A549 (cell line): ENCODE measurements at regions not wholly inside any gene's neighbourhood (a gene's known extent, or its start where the extent isn't known, plus 50 kb on each side); places are given as distances from the start of the nearest gene placed in this dataset.

Experiments
- ESRRA ChIP-seq: fragments of 150-350 bp; IDR thresholded peaks from 2 replicates; pipeline ENCODE4 v1.6.1; 2014; ENCODE audit warnings: mild to moderate bottlenecking, low read length, borderline replicate concordance
- FOXS1 ChIP-seq: fragments of 250-450 bp; sonication (Bioruptor Pico); IDR thresholded peaks from 2 replicates; pipeline ENCODE4 v1.5.0; 2020; ENCODE audit warnings: mild to moderate bottlenecking, moderate library complexity
- JUN ChIP-seq, 2 experiments: fragments of >200 bp; sonication (Bioruptor Twin); formaldehyde crosslinking; IDR thresholded peaks; 2 replicates in 1 of 2; 3 replicates in 1 of 2; pipeline ENCODE4 v1.6.1; 2016 to 2017
- KDM1A ChIP-seq: fragments of 200-600 bp; sonication (generic); IDR thresholded peaks from 2 replicates; pipeline ENCODE4 v1.6.1; 2016; ENCODE audit warnings: low read depth, mild to moderate bottlenecking
- MAFK ChIP-seq: fragments of 450-650 bp; IDR thresholded peaks from 2 replicates; pipeline ENCODE4 v1.6.1; 2014; ENCODE audit not compliant: partially characterized antibody
- NPAS2 ChIP-seq: fragments of 250-450 bp; sonication (Bioruptor Pico); IDR thresholded peaks from 2 replicates; pipeline ENCODE4 v1.8.0; 2022; ENCODE audit warnings: mild to moderate bottlenecking, moderate library complexity, borderline replicate concordance
- POLR2A ChIP-seq: IDR thresholded peaks from 2 replicates; pipeline ENCODE4 v1.6.1; 2012; ENCODE audit warnings: mild to moderate bottlenecking, low read length
- RCOR1 ChIP-seq: fragments of 150-350 bp; IDR thresholded peaks from 2 replicates; pipeline ENCODE4 v1.6.1; 2014; ENCODE audit warnings: antibody characterized with exemption, low read length, low read depth
- ZC3H11A ChIP-seq: fragments of 450-650 bp; IDR thresholded peaks from 2 replicates; pipeline ENCODE4 v1.6.1; 2014; ENCODE audit warnings: antibody characterized with exemption, mild to moderate bottlenecking
- ZNF302 ChIP-seq: fragments of 250-450 bp; sonication (Bioruptor Pico); IDR thresholded peaks from 2 replicates; pipeline ENCODE4 v1.9.0; 2021; ENCODE audit warnings: inconsistent platforms, mild to moderate bottlenecking, moderate library complexity
- TF ChIP-seq, protein P1 (sequence below): fragments of >200 bp; sonication (Bioruptor Twin); formaldehyde crosslinking; IDR thresholded peaks from 3 replicates; pipeline ENCODE4 v1.5.1; 2016
- TF ChIP-seq, protein P2 (sequence below): fragments of >200 bp; sonication (Bioruptor Twin); formaldehyde crosslinking; IDR thresholded peaks from 3 replicates; pipeline ENCODE4 v1.6.1; 2016
- TF ChIP-seq, protein P3 (sequence below): IDR thresholded peaks from 2 replicates; pipeline ENCODE4 v1.6.1; 2012
- TF ChIP-seq, protein P4 (sequence below): fragments of 250-450 bp; sonication (Bioruptor Pico); IDR thresholded peaks from 2 replicates; pipeline ENCODE4 v1.5.0; 2021; ENCODE audit warnings: mild to moderate bottlenecking, moderate library complexity, borderline replicate concordance

DNA sequence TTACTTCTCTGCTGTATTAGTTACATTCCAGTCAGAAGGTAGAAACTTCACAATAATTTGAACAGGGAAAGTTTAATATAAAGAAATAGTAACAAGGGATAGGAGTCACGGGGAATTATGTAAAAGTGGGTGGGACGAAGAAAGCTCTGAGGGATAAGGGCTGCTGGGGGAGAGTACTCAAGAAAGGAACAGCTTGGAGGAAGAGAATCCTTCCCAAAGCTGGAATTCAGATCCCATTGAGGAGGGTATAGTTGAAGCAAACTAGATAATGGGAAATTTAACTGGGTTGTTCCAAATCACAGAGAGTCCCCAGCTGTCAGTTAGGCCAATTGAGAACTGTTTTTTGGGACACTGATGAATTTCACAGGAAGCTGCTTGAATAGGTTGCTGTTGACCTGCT, 53.2 kb upstream of the MACC1 start:
- TF ChIP-seq, protein P1, sequence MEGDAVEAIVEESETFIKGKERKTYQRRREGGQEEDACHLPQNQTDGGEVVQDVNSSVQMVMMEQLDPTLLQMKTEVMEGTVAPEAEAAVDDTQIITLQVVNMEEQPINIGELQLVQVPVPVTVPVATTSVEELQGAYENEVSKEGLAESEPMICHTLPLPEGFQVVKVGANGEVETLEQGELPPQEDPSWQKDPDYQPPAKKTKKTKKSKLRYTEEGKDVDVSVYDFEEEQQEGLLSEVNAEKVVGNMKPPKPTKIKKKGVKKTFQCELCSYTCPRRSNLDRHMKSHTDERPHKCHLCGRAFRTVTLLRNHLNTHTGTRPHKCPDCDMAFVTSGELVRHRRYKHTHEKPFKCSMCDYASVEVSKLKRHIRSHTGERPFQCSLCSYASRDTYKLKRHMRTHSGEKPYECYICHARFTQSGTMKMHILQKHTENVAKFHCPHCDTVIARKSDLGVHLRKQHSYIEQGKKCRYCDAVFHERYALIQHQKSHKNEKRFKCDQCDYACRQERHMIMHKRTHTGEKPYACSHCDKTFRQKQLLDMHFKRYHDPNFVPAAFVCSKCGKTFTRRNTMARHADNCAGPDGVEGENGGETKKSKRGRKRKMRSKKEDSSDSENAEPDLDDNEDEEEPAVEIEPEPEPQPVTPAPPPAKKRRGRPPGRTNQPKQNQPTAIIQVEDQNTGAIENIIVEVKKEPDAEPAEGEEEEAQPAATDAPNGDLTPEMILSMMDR: no peak
- TF ChIP-seq, protein P2, sequence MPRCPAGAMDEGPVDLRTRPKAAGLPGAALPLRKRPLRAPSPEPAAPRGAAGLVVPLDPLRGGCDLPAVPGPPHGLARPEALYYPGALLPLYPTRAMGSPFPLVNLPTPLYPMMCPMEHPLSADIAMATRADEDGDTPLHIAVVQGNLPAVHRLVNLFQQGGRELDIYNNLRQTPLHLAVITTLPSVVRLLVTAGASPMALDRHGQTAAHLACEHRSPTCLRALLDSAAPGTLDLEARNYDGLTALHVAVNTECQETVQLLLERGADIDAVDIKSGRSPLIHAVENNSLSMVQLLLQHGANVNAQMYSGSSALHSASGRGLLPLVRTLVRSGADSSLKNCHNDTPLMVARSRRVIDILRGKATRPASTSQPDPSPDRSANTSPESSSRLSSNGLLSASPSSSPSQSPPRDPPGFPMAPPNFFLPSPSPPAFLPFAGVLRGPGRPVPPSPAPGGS: no peak
- no peak for TF ChIP-seq ZC3H11A
- TF ChIP-seq, protein P3, sequence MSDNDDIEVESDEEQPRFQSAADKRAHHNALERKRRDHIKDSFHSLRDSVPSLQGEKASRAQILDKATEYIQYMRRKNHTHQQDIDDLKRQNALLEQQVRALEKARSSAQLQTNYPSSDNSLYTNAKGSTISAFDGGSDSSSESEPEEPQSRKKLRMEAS: no peak
- TF ChIP-seq, protein P4, sequence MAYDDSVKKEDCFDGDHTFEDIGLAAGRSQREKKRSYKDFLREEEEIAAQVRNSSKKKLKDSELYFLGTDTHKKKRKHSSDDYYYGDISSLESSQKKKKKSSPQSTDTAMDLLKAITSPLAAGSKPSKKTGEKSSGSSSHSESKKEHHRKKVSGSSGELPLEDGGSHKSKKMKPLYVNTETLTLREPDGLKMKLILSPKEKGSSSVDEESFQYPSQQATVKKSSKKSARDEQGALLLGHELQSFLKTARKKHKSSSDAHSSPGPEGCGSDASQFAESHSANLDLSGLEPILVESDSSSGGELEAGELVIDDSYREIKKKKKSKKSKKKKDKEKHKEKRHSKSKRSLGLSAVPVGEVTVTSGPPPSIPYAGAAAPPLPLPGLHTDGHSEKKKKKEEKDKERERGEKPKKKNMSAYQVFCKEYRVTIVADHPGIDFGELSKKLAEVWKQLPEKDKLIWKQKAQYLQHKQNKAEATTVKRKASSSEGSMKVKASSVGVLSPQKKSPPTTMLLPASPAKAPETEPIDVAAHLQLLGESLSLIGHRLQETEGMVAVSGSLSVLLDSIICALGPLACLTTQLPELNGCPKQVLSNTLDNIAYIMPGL (CRISPR knock-in tag): no peak
- TF ChIP-seq NPAS2 (CRISPR knock-in tag): no peak
- no peak for TF ChIP-seq POLR2A
- TF ChIP-seq JUN (IDR thresholded peaks at IDR 0.05): no peak
- TF ChIP-seq KDM1A: no peak
- no peak for TF ChIP-seq ESRRA
- no peak for TF ChIP-seq MAFK
- no peak for TF ChIP-seq ZNF302
- no peak for TF ChIP-seq FOXS1
- TF ChIP-seq RCOR1: no peak
